Peyer's patch (tissue), 4 donors: ENCODE measurements at regions not wholly inside any gene's neighbourhood (a gene's known extent, or its start where the extent isn't known, plus 50 kb on each side); places are given as distances from the start of the nearest gene placed in this dataset.
"Not testable (repeated sequence)": the region's sequence is repeated elsewhere in the genome, so short reads cannot be mapped to it uniquely, and the experiment has no call there.

ENCODE experiments used
- CTCF ChIP-seq, 6 experiments: fragments of 450-650 bp in 4 of 6; fragments of 200-600 bp in 2 of 6; sonication (generic) in 1 of 6; IDR thresholded peaks; one replicate each; pipeline ENCODE4 v1.5.1; 2017 to 2019; ENCODE audit warnings: antibody characterized with exemption in 6 of 6, mild to moderate bottlenecking in 3 of 6, moderate library complexity in 1 of 6
- POLR2A ChIP-seq, 2 donors: fragments of 450-650 bp; IDR thresholded peaks; one replicate each; pipeline ENCODE4 v1.5.1; 2017; ENCODE audit warnings: antibody characterized with exemption in 2 of 2, mild to moderate bottlenecking in 2 of 2, moderate library complexity in 2 of 2

- TF ChIP-seq CTCF, POLR2A (IDR thresholded peaks at IDR 0.05): not testable (repeated sequence)
Measured at GRCh38 chr4:159868936-159869335, 766.1 kb downstream of the RAPGEF2 start.
